H1 (cell line): ENCODE measurements at regions not wholly inside any gene's neighbourhood (a gene's known extent, or its start where the extent isn't known, plus 50 kb on each side); places are given as distances from the start of the nearest gene placed in this dataset.

Experiments
- CHD1 ChIP-seq: IDR thresholded peaks from 2 replicates; pipeline ENCODE4 v1.6.1; 2012; ENCODE audit warnings: low read depth, low read length, improper control_type of control experiment
- CHD2 ChIP-seq: IDR thresholded peaks from 2 replicates; pipeline ENCODE4 v1.6.1; 2012; ENCODE audit warnings: low read length, improper control_type of control experiment
- FOSL1 ChIP-seq: IDR thresholded peaks from 2 replicates; pipeline ENCODE4 v1.6.1; 2011; ENCODE audit warnings: mild to moderate bottlenecking, low read depth, low read length, moderate library complexity; ENCODE audit not compliant: insufficient read depth
- POLR2A ChIP-seq, 2 experiments: IDR thresholded peaks; 1 replicate in 1 of 2; 2 replicates in 1 of 2; pipeline ENCODE4 v1.6.1; 2011; ENCODE audit warnings: low read depth in 2 of 2, low read length in 2 of 2, mild to moderate bottlenecking in 2 of 2; ENCODE audit errors: control extremely low read depth in 1 of 2
- YY1 ChIP-seq: IDR thresholded peaks from 2 replicates; pipeline ENCODE4 v1.6.1; 2011; ENCODE audit warnings: low read depth, mild to moderate bottlenecking, low read length
- TF ChIP-seq, protein P1 (sequence below), 3 experiments: IDR thresholded peaks; 1 replicate in 2 of 3; 2 replicates in 1 of 3; pipeline versions ENCODE4 v1.5.1 to v1.6.1; 2011; ENCODE audit warnings: low read length in 3 of 3, mild to moderate bottlenecking in 3 of 3, inconsistent platforms in 2 of 3, low read depth in 1 of 3, moderate library complexity in 1 of 3; ENCODE audit not compliant: insufficient read depth in 1 of 3; ENCODE audit errors: control extremely low read depth in 1 of 3
- TF ChIP-seq, protein P2 (sequence below): IDR thresholded peaks from 2 replicates; pipeline ENCODE4 v1.6.1; 2011; ENCODE audit warnings: low read depth, mild to moderate bottlenecking, low read length; ENCODE audit not compliant: insufficient read depth

DNA sequence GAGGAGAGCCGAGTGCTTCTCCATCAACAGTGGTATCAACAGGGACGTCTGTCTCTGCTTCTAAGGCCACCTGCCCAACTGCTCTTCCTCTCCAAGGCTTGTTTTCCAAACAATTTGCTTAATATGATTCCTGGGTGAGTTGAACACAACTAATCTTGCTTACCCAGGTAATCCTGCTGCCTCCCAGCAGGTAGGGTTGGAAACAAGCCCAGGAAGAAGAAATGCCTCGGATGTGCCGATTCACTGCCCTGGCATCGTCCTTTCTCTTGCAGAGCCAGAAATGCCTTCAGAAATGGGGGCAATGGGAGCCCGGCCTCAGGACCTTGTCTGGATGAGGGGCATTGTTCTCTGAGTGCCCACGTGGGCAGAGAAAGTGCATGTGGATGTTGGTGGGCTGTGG is 51.9 kb upstream of the C1QTNF9B start (continued):
- TF ChIP-seq, protein P1, sequence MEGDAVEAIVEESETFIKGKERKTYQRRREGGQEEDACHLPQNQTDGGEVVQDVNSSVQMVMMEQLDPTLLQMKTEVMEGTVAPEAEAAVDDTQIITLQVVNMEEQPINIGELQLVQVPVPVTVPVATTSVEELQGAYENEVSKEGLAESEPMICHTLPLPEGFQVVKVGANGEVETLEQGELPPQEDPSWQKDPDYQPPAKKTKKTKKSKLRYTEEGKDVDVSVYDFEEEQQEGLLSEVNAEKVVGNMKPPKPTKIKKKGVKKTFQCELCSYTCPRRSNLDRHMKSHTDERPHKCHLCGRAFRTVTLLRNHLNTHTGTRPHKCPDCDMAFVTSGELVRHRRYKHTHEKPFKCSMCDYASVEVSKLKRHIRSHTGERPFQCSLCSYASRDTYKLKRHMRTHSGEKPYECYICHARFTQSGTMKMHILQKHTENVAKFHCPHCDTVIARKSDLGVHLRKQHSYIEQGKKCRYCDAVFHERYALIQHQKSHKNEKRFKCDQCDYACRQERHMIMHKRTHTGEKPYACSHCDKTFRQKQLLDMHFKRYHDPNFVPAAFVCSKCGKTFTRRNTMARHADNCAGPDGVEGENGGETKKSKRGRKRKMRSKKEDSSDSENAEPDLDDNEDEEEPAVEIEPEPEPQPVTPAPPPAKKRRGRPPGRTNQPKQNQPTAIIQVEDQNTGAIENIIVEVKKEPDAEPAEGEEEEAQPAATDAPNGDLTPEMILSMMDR (IDR thresholded peaks at IDR 0.05; ENCODE audit: control extremely low read depth in 1 of 3, insufficient read depth in 1 of 3, low read depth in 1 of 3, low read length in 3 of 3), result no peak
- no peak for TF ChIP-seq CHD2
- no peak for TF ChIP-seq YY1
- no peak for TF ChIP-seq CHD1
- TF ChIP-seq, protein P2, sequence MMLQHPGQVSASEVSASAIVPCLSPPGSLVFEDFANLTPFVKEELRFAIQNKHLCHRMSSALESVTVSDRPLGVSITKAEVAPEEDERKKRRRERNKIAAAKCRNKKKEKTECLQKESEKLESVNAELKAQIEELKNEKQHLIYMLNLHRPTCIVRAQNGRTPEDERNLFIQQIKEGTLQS, result no peak
- TF ChIP-seq POLR2A (IDR thresholded peaks at IDR 0.05; ENCODE audit: control extremely low read depth in 1 of 2, low read depth in 2 of 2, low read length in 2 of 2), result no peak
- TF ChIP-seq FOSL1, result no peak
